GM21360 (cell line): ENCODE measurements at regions not wholly inside any gene's neighbourhood (a gene's known extent, or its start where the extent isn't known, plus 50 kb on each side); places are given as distances from the start of the nearest gene placed in this dataset.
"Not testable (repeated sequence)": the region's sequence is repeated elsewhere in the genome, so short reads cannot be mapped to it uniquely, and the experiment has no call there.

Experiments
- ATAC-seq: cut with Tn5 transposase; IDR thresholded peaks from one replicate; pipeline ENCODE4 v1.9.1; 2021; ENCODE audit warnings: mild to moderate bottlenecking, moderate library complexity; ENCODE audit not compliant: unreplicated experiment

GRCh38 chr20:29411458-29411820 is 1846.0 kb upstream of the DEFB115 start:
- ATAC-seq = not testable (repeated sequence)

- no peak for ATAC-seq
Observed at GRCh38 chr20:29419378-29419777, 1838.1 kb upstream of the DEFB115 start.

GRCh38 chr20:29427201-29428060 is 1830.0 kb upstream of the DEFB115 start:
- no peak for ATAC-seq

GRCh38 chr20:29430531-29430930 is 1826.9 kb upstream of the DEFB115 start:
- no peak for ATAC-seq

GRCh38 chr20:29440721-29441120 is 1816.7 kb upstream of the DEFB115 start:
- not testable (repeated sequence) for ATAC-seq

- ATAC-seq = not testable (repeated sequence)
Observed at GRCh38 chr20:29443206-29443781, 1814.2 kb upstream of the DEFB115 start.

- peak; percentile 76 for ATAC-seq
Observed at GRCh38 chr20:29443819-29444218, 1813.6 kb upstream of the DEFB115 start.

- not testable (repeated sequence) for ATAC-seq
Observed at GRCh38 chr20:29445050-29445907, 1812.2 kb upstream of the DEFB115 start.

- ATAC-seq = not testable (repeated sequence)
Observed at GRCh38 chr20:29447517-29448484, 1809.7 kb upstream of the DEFB115 start.

- ATAC-seq = no peak
Observed at GRCh38 chr20:29448806-29449470, 1808.5 kb upstream of the DEFB115 start.

GRCh38 chr20:29452186-29452585 is 1805.3 kb upstream of the DEFB115 start:
- ATAC-seq = no peak

- not testable (repeated sequence) for ATAC-seq
Observed at GRCh38 chr20:29456987-29457693, 1800.3 kb upstream of the DEFB115 start.

- no peak for ATAC-seq
Observed at GRCh38 chr20:29472606-29473005, 1784.9 kb upstream of the DEFB115 start.

- not testable (repeated sequence) for ATAC-seq
Observed at GRCh38 chr20:29492840-29493239, 1764.6 kb upstream of the DEFB115 start.

GRCh38 chr20:29496767-29497166 is 1760.7 kb upstream of the DEFB115 start:
- ATAC-seq = not testable (repeated sequence)

- ATAC-seq = no peak
Observed at GRCh38 chr20:29497261-29497671, 1760.2 kb upstream of the DEFB115 start.

- not testable (repeated sequence) for ATAC-seq
Observed at GRCh38 chr20:29497684-29498083, 1759.8 kb upstream of the DEFB115 start.

GRCh38 chr20:29500738-29501137 is 1756.7 kb upstream of the DEFB115 start:
- ATAC-seq = not testable (repeated sequence)

- ATAC-seq = not testable (repeated sequence)
Observed at GRCh38 chr20:29514634-29515033, 1742.8 kb upstream of the DEFB115 start.
